ENCODE measurements at regions not wholly inside any gene's neighbourhood (a gene's known extent, or its start where the extent isn't known, plus 50 kb on each side); places are given as distances from the start of the nearest gene placed in this dataset.

GRCh38 chr10:120981601-120982391 lies 130.6 kb downstream of the WDR11 start:
- Histone ChIP-seq H3K9me3 (ENCODE audit: control insufficient read depth, low read length) (no peaks in the 10 kb centered on the region), H3K27me3 (ENCODE audit: control insufficient read depth in 1 of 2, insufficient read depth in 2 of 2, low read length in 1 of 2) (no peaks in the 10 kb centered on the region), H3K4me3 (ENCODE audit: low read length in 2 of 2) (no peak overlapping the region), H3K4me1 (ENCODE audit: control insufficient read depth in 1 of 2, insufficient read depth in 2 of 2, low read length in 2 of 2) (no peaks in the 10 kb centered on the region), H3K36me3 (ENCODE audit: control insufficient read depth in 1 of 2, insufficient read depth in 2 of 2, low read length in 1 of 2) (no peaks in the 10 kb centered on the region), H3K27ac (ENCODE audit: low read depth in 1 of 2, low read length in 2 of 2) (no peak overlapping the region)
- 86 to 90% methylated on average over 8 of the region's 8 CpGs for WGBS, 2 donors
- no peak for DNase-seq
- intact Hi-C loops (cut with DNase I), result no loop called here
- no peak for ATAC-seq (ENCODE audit: low FRiP score)

GRCh38 chr10:120982507-120982906 lies 131.3 kb downstream of the WDR11 start:
- H3K36me3 ChIP-seq (ENCODE audit: control insufficient read depth in 1 of 2, insufficient read depth in 2 of 2, low read length in 1 of 2), result no peaks in the 10 kb centered on the region
- ATAC-seq (ENCODE audit: low FRiP score) (no peak), DNase-seq (no peak)
- no peaks in the 10 kb centered on the region for H3K9me3 ChIP-seq (ENCODE audit: control insufficient read depth, low read length)
- H3K4me1 ChIP-seq (ENCODE audit: control insufficient read depth in 1 of 2, insufficient read depth in 2 of 2, low read length in 2 of 2), result no peaks in the 10 kb centered on the region
- no peak overlapping the region for H3K4me3 ChIP-seq (ENCODE audit: low read length in 2 of 2)
- H3K27me3 ChIP-seq (ENCODE audit: control insufficient read depth in 1 of 2, insufficient read depth in 2 of 2, low read length in 1 of 2), result no peaks in the 10 kb centered on the region
- intact Hi-C loops (cut with DNase I), result no loop called here
- no peak overlapping the region for H3K27ac ChIP-seq (ENCODE audit: low read depth in 1 of 2, low read length in 2 of 2)
- WGBS, 2 donors, result 73 to 74% methylated on average over 3 of the region's 3 CpGs

- ATAC-seq (ENCODE audit: low FRiP score) (no peak), DNase-seq (no peak)
- H3K4me3 ChIP-seq (ENCODE audit: low read length in 2 of 2), result no peak overlapping the region
- no peaks in the 10 kb centered on the region for H3K36me3 ChIP-seq (ENCODE audit: control insufficient read depth in 1 of 2, insufficient read depth in 2 of 2, low read length in 1 of 2)
- no peak overlapping the region for H3K27ac ChIP-seq (ENCODE audit: low read depth in 1 of 2, low read length in 2 of 2)
- no peaks in the 10 kb centered on the region for H3K27me3 ChIP-seq (ENCODE audit: control insufficient read depth in 1 of 2, insufficient read depth in 2 of 2, low read length in 1 of 2)
- 68 to 79% methylated on average over 2 of the region's 2 CpGs for WGBS, 2 donors
- intact Hi-C loops (cut with DNase I), result no loop called here
- peaks cover 2% of the 10 kb centered on the region for H3K9me3 ChIP-seq (ENCODE audit: control insufficient read depth, low read length)
- no peaks in the 10 kb centered on the region for H3K4me1 ChIP-seq (ENCODE audit: control insufficient read depth in 1 of 2, insufficient read depth in 2 of 2, low read length in 2 of 2)
Measured at GRCh38 chr10:120983721-120984120, 132.6 kb downstream of the WDR11 start.

GRCh38 chr10:120984221-120984620 lies 133.1 kb downstream of the WDR11 start:
- DNase-seq, result no peak
- no peaks in the 10 kb centered on the region for H3K27me3 ChIP-seq (ENCODE audit: control insufficient read depth in 1 of 2, insufficient read depth in 2 of 2, low read length in 1 of 2)
- H3K36me3 ChIP-seq (ENCODE audit: control insufficient read depth in 1 of 2, insufficient read depth in 2 of 2, low read length in 1 of 2), result no peaks in the 10 kb centered on the region
- no peak overlapping the region for H3K4me3 ChIP-seq (ENCODE audit: low read length in 2 of 2)
- intact Hi-C loops (cut with DNase I), result no loop called here
- H3K9me3 ChIP-seq (ENCODE audit: control insufficient read depth, low read length), result peaks cover 4% of the 10 kb centered on the region
- WGBS, 2 donors, result 77 to 84% methylated on average over 4 of the region's 4 CpGs
- no peak for ATAC-seq (ENCODE audit: low FRiP score)
- H3K27ac ChIP-seq (ENCODE audit: low read depth in 1 of 2, low read length in 2 of 2), result no peak overlapping the region
- no peaks in the 10 kb centered on the region for H3K4me1 ChIP-seq (ENCODE audit: control insufficient read depth in 1 of 2, insufficient read depth in 2 of 2, low read length in 2 of 2)

GRCh38 chr10:120987359-120987758 lies 136.2 kb downstream of the WDR11 start:
- H3K27ac ChIP-seq (ENCODE audit: low read depth in 1 of 2, low read length in 2 of 2), result no peak overlapping the region
- intact Hi-C loops (cut with DNase I), result no loop called here
- peaks cover 4% of the 10 kb centered on the region for H3K9me3 ChIP-seq (ENCODE audit: control insufficient read depth, low read length)
- 69 to 83% methylated on average over 2 of the region's 2 CpGs for WGBS, 2 donors
- no peak for ATAC-seq (ENCODE audit: low FRiP score)
- no peaks in the 10 kb centered on the region for H3K4me1 ChIP-seq (ENCODE audit: control insufficient read depth in 1 of 2, insufficient read depth in 2 of 2, low read length in 2 of 2)
- DNase-seq, result no peak
- H3K36me3 ChIP-seq (ENCODE audit: control insufficient read depth in 1 of 2, insufficient read depth in 2 of 2, low read length in 1 of 2), result no peaks in the 10 kb centered on the region
- no peaks in the 10 kb centered on the region for H3K27me3 ChIP-seq (ENCODE audit: control insufficient read depth in 1 of 2, insufficient read depth in 2 of 2, low read length in 1 of 2)
- no peak overlapping the region for H3K4me3 ChIP-seq (ENCODE audit: low read length in 2 of 2)

- Histone ChIP-seq H3K27ac (ENCODE audit: low read depth in 1 of 2, low read length in 2 of 2) (no peak overlapping the region), H3K27me3 (ENCODE audit: control insufficient read depth in 1 of 2, insufficient read depth in 2 of 2, low read length in 1 of 2) (no peaks in the 10 kb centered on the region), H3K9me3 (ENCODE audit: control insufficient read depth, low read length) (peaks cover 4% of the 10 kb centered on the region), H3K4me3 (ENCODE audit: low read length in 2 of 2) (no peak overlapping the region), H3K4me1 (ENCODE audit: control insufficient read depth in 1 of 2, insufficient read depth in 2 of 2, low read length in 2 of 2) (no peaks in the 10 kb centered on the region), H3K36me3 (ENCODE audit: control insufficient read depth in 1 of 2, insufficient read depth in 2 of 2, low read length in 1 of 2) (no peaks in the 10 kb centered on the region)
- 83 to 86% methylated on average over 3 of the region's 3 CpGs for WGBS, 2 donors
- intact Hi-C loops (cut with DNase I), result no loop called here
- DNase-seq, result no peak
- ATAC-seq (ENCODE audit: low FRiP score), result no peak
Measured at GRCh38 chr10:120988751-120989150, 137.6 kb downstream of the WDR11 start.

GRCh38 chr10:120989279-120989678 lies 138.1 kb downstream of the WDR11 start:
- no peak for DNase-seq
- WGBS, 2 donors, result 85 to 94% methylated on average over 2 of the region's 2 CpGs
- intact Hi-C loops (cut with DNase I), result no loop called here
- peaks cover 4% of the 10 kb centered on the region for H3K9me3 ChIP-seq (ENCODE audit: control insufficient read depth, low read length)
- no peak for ATAC-seq (ENCODE audit: low FRiP score)
- no peak overlapping the region for H3K27ac ChIP-seq (ENCODE audit: low read depth in 1 of 2, low read length in 2 of 2)
- H3K27me3 ChIP-seq (ENCODE audit: control insufficient read depth in 1 of 2, insufficient read depth in 2 of 2, low read length in 1 of 2), result no peaks in the 10 kb centered on the region
- H3K36me3 ChIP-seq (ENCODE audit: control insufficient read depth in 1 of 2, insufficient read depth in 2 of 2, low read length in 1 of 2), result no peaks in the 10 kb centered on the region
- H3K4me3 ChIP-seq (ENCODE audit: low read length in 2 of 2), result no peak overlapping the region
- H3K4me1 ChIP-seq (ENCODE audit: control insufficient read depth in 1 of 2, insufficient read depth in 2 of 2, low read length in 2 of 2), result no peaks in the 10 kb centered on the region

- no peaks in the 10 kb centered on the region for H3K36me3 ChIP-seq (ENCODE audit: control insufficient read depth in 1 of 2, insufficient read depth in 2 of 2, low read length in 1 of 2)
- no peaks in the 10 kb centered on the region for H3K4me1 ChIP-seq (ENCODE audit: control insufficient read depth in 1 of 2, insufficient read depth in 2 of 2, low read length in 2 of 2)
- peaks cover 4% of the 10 kb centered on the region for H3K9me3 ChIP-seq (ENCODE audit: control insufficient read depth, low read length)
- no peak overlapping the region for H3K4me3 ChIP-seq (ENCODE audit: low read length in 2 of 2)
- no peak for ATAC-seq (ENCODE audit: low FRiP score)
- intact Hi-C loops (cut with DNase I), result no loop called here
- H3K27ac ChIP-seq (ENCODE audit: low read depth in 1 of 2, low read length in 2 of 2), result no peak overlapping the region
- H3K27me3 ChIP-seq (ENCODE audit: control insufficient read depth in 1 of 2, insufficient read depth in 2 of 2, low read length in 1 of 2), result no peaks in the 10 kb centered on the region
- DNase-seq, result no peak
- 82 to 83% methylated on average over 10 of the region's 10 CpGs for WGBS, 2 donors
Measured at GRCh38 chr10:120989996-120990598, 138.9 kb downstream of the WDR11 start.

GRCh38 chr10:120990831-120991230 lies 139.7 kb downstream of the WDR11 start:
- intact Hi-C loops (cut with DNase I), result no loop called here
- peaks cover 4% of the 10 kb centered on the region for H3K9me3 ChIP-seq (ENCODE audit: control insufficient read depth, low read length)
- DNase-seq (no peak), ATAC-seq (ENCODE audit: low FRiP score) (no peak)
- no peak overlapping the region for H3K27ac ChIP-seq (ENCODE audit: low read depth in 1 of 2, low read length in 2 of 2)
- H3K4me1 ChIP-seq (ENCODE audit: control insufficient read depth in 1 of 2, insufficient read depth in 2 of 2, low read length in 2 of 2), result no peaks in the 10 kb centered on the region
- H3K4me3 ChIP-seq (ENCODE audit: low read length in 2 of 2), result no peak overlapping the region
- H3K27me3 ChIP-seq (ENCODE audit: control insufficient read depth in 1 of 2, insufficient read depth in 2 of 2, low read length in 1 of 2), result no peaks in the 10 kb centered on the region
- H3K36me3 ChIP-seq (ENCODE audit: control insufficient read depth in 1 of 2, insufficient read depth in 2 of 2, low read length in 1 of 2), result no peaks in the 10 kb centered on the region
- 86 to 88% methylated on average over 2 of the region's 2 CpGs for WGBS, 2 donors

Measured in aorta (tissue), 5 donors.